Activated CD4-positive, CD25-positive, alpha-beta regulatory T cell treated with anti-CD3 and anti-CD28 coated beads, Interleukin-2, amount 50 U/mL, for 72 hours (primary cell): ENCODE measurements at regions not wholly inside any gene's neighbourhood (a gene's known extent, or its start where the extent isn't known, plus 50 kb on each side); places are given as distances from the start of the nearest gene placed in this dataset.

Source experiments
- DNase-seq: peaks from one replicate; pipeline ENCODE4 v3.0.0; 2021

GRCh38 chr2:145136702-145137101 is 616.8 kb upstream of the ZEB2 start:
- DNase-seq: no peak

- DNase-seq: no peak
Observed at GRCh38 chr2:145126146-145126545, 606.2 kb upstream of the ZEB2 start.

- no peak for DNase-seq
Observed at GRCh38 chr2:145124085-145124484, 604.2 kb upstream of the ZEB2 start.

GRCh38 chr2:145123606-145124005 is 603.7 kb upstream of the ZEB2 start:
- no peak for DNase-seq

GRCh38 chr2:145119225-145119624 is 599.3 kb upstream of the ZEB2 start:
- no peak for DNase-seq

- no peak for DNase-seq
Observed at GRCh38 chr2:145116834-145117725, 597.2 kb upstream of the ZEB2 start.

- no peak for DNase-seq
Observed at GRCh38 chr2:145116056-145116455, 596.1 kb upstream of the ZEB2 start.

GRCh38 chr2:145114726-145115125 is 594.8 kb upstream of the ZEB2 start:
- no peak for DNase-seq

GRCh38 chr2:145112467-145112866 is 592.5 kb upstream of the ZEB2 start:
- no peak for DNase-seq

GRCh38 chr2:145110668-145111356 is 590.9 kb upstream of the ZEB2 start:
- no peak for DNase-seq

GRCh38 chr2:145108959-145109710 is 589.2 kb upstream of the ZEB2 start:
- DNase-seq: no peak

GRCh38 chr2:145108361-145108778 is 588.5 kb upstream of the ZEB2 start:
- no peak for DNase-seq

GRCh38 chr2:145106293-145106692 is 586.4 kb upstream of the ZEB2 start:
- DNase-seq: no peak

GRCh38 chr2:145102706-145103105 is 582.8 kb upstream of the ZEB2 start:
- no peak for DNase-seq

- DNase-seq: no peak
Observed at GRCh38 chr2:145100301-145100700, 580.4 kb upstream of the ZEB2 start.

- no peak for DNase-seq
Observed at GRCh38 chr2:145096582-145096981, 576.7 kb upstream of the ZEB2 start.

- no peak for DNase-seq
Observed at GRCh38 chr2:145095641-145096435, 575.9 kb upstream of the ZEB2 start.

GRCh38 chr2:145094370-145094769 is 574.5 kb upstream of the ZEB2 start:
- DNase-seq: no peak

- DNase-seq: no peak
Observed at GRCh38 chr2:145091967-145092366, 572.0 kb upstream of the ZEB2 start.

GRCh38 chr2:145090841-145091761 is 571.2 kb upstream of the ZEB2 start:
- no peak for DNase-seq

- DNase-seq: no peak
Observed at GRCh38 chr2:145088756-145089155, 568.8 kb upstream of the ZEB2 start.

- DNase-seq: no peak
Observed at GRCh38 chr2:145086910-145087309, 567.0 kb upstream of the ZEB2 start.
